SK-N-SH treated with all-trans-retinoic acid at 6 μM for 48 hours (cell line): ENCODE measurements at regions not wholly inside any gene's neighbourhood (a gene's known extent, or its start where the extent isn't known, plus 50 kb on each side); places are given as distances from the start of the nearest gene placed in this dataset.
"Not testable (repeated sequence)": the region's sequence is repeated elsewhere in the genome, so short reads cannot be mapped to it uniquely, and the experiment has no call there.

Experiments
- ATAC-seq: fragments of 200-7000 bp; cut with Tn5 transposase; 3 replicates; pipeline ENCODE4 v1.9.1; 2020; ENCODE audit warnings: mild to moderate bottlenecking, moderate library complexity
- ARNTL ChIP-seq: fragments of 450-650 bp; formaldehyde crosslinking; IDR thresholded peaks from 2 replicates; pipeline ENCODE4 v1.5.0; 2020; ENCODE audit warnings: low read depth, mild to moderate bottlenecking, moderate library complexity, borderline replicate concordance
- CREB5 ChIP-seq: fragments of 250-450 bp; sonication (Bioruptor Pico); IDR thresholded peaks from 2 replicates; pipeline ENCODE4 v1.5.1; 2020; ENCODE audit warnings: low read depth, mild to moderate bottlenecking, moderate library complexity
- CSDC2 ChIP-seq: fragments of 250-450 bp; sonication (Bioruptor Pico); IDR thresholded peaks from 2 replicates; pipeline ENCODE4 v1.5.0; 2020; ENCODE audit warnings: mild to moderate bottlenecking, moderate library complexity
- CSRNP3 ChIP-seq: fragments of 250-450 bp; sonication (Bioruptor Pico); IDR thresholded peaks from 2 replicates; pipeline ENCODE4 v1.5.1; 2021; ENCODE audit warnings: mild to moderate bottlenecking, moderate library complexity
- ESRRG ChIP-seq: fragments of 250-450 bp; sonication (Bioruptor Pico); IDR thresholded peaks from 2 replicates; pipeline ENCODE4 v1.6.1; 2021; ENCODE audit warnings: mild to moderate bottlenecking
- GLIS3 ChIP-seq: fragments of 250-450 bp; sonication (Bioruptor Pico); IDR thresholded peaks from 2 replicates; pipeline ENCODE4 v1.5.0; 2020; ENCODE audit warnings: mild to moderate bottlenecking, moderate library complexity
- ISL1 ChIP-seq: fragments of 250-450 bp; sonication (Bioruptor Pico); IDR thresholded peaks from 2 replicates; pipeline ENCODE4 v2.1.2; 2022; ENCODE audit warnings: mild to moderate bottlenecking, moderate library complexity
- OSR1 ChIP-seq: fragments of 250-450 bp; sonication (Bioruptor Pico); IDR thresholded peaks from 2 replicates; pipeline ENCODE4 v1.8.0; 2022; ENCODE audit warnings: moderate library complexity, mild to moderate bottlenecking, inconsistent platforms
- PATZ1 ChIP-seq: fragments of 250-450 bp; sonication (Bioruptor Pico); IDR thresholded peaks from 2 replicates; pipeline ENCODE4 v1.8.0; 2020; ENCODE audit warnings: mild to moderate bottlenecking, moderate library complexity, borderline replicate concordance
- PPARA ChIP-seq: fragments of 250-450 bp; sonication (Bioruptor Pico); IDR thresholded peaks from 2 replicates; pipeline ENCODE4 v1.5.0; 2020; ENCODE audit warnings: mild to moderate bottlenecking, borderline replicate concordance
- RARB ChIP-seq: fragments of 250-450 bp; sonication (Bioruptor Pico); IDR thresholded peaks from 2 replicates; pipeline ENCODE4 v1.8.0; 2021; ENCODE audit warnings: mild to moderate bottlenecking, moderate library complexity
- SNAI2 ChIP-seq: fragments of 250-450 bp; sonication (Bioruptor Pico); IDR thresholded peaks from 2 replicates; pipeline ENCODE4 v1.5.0; 2020; ENCODE audit warnings: mild to moderate bottlenecking, moderate library complexity
- TOX ChIP-seq: fragments of 250-450 bp; sonication (Bioruptor Pico); IDR thresholded peaks from 2 replicates; pipeline ENCODE4 v1.8.0; 2021; ENCODE audit warnings: mild to moderate bottlenecking, moderate library complexity, borderline replicate concordance
- TSHZ2 ChIP-seq: fragments of 250-450 bp; sonication (Bioruptor Pico); IDR thresholded peaks from 2 replicates; pipeline ENCODE4 v1.5.0; 2020; ENCODE audit warnings: mild to moderate bottlenecking, moderate library complexity
- ZC3H10 ChIP-seq: fragments of 250-450 bp; sonication (Bioruptor Pico); IDR thresholded peaks from 2 replicates; pipeline ENCODE4 v1.5.1; 2021; ENCODE audit warnings: mild to moderate bottlenecking, moderate library complexity
- ZFP3 ChIP-seq: fragments of 250-450 bp; sonication (Bioruptor Pico); IDR thresholded peaks from 2 replicates; pipeline ENCODE4 v1.5.0; 2020; ENCODE audit warnings: mild to moderate bottlenecking, moderate library complexity
- ZFP30 ChIP-seq: fragments of 450-650 bp; formaldehyde crosslinking; IDR thresholded peaks from 2 replicates; pipeline ENCODE4 v1.5.0; 2022; ENCODE audit warnings: mild to moderate bottlenecking, moderate library complexity
- ZNF565 ChIP-seq: fragments of 450-650 bp; formaldehyde crosslinking; conservative IDR thresholded peaks from 2 replicates; pipeline ENCODE4 v1.5.0; 2020; ENCODE audit warnings: low read depth, mild to moderate bottlenecking, moderate library complexity
- ZNF70 ChIP-seq: fragments of 450-650 bp; formaldehyde crosslinking; IDR thresholded peaks from 2 replicates; pipeline ENCODE4 v1.5.0; 2020; ENCODE audit warnings: mild to moderate bottlenecking, moderate library complexity
- ZNF8 ChIP-seq: fragments of 450-650 bp; formaldehyde crosslinking; IDR thresholded peaks from 2 replicates; pipeline ENCODE4 v1.5.0; 2020; ENCODE audit warnings: mild to moderate bottlenecking, moderate library complexity

- ATAC-seq: peak; percentile 43
- no peak for TF ChIP-seq ZNF565
- TF ChIP-seq ARNTL (CRISPR knock-in tag): no peak
- no peak for TF ChIP-seq ZFP30 (CRISPR knock-in tag)
Measured at GRCh38 chr3:194871864-194872668, 186.4 kb downstream of the FAM43A start.

GRCh38 chr3:194872669-194872977 is 186.9 kb downstream of the FAM43A start:
- ATAC-seq: peak; percentile 53

GRCh38 chr3:194873474-194873873 is 187.8 kb downstream of the FAM43A start:
- not testable (repeated sequence) for ATAC-seq

More at GRCh38 chr3:194872669-194872977, 186.9 kb downstream of the FAM43A start:
- TF ChIP-seq TOX: no peak
- no peak for TF ChIP-seq SNAI2 (CRISPR knock-in tag)
- no peak for TF ChIP-seq GLIS3 (CRISPR knock-in tag)
- TF ChIP-seq ZNF8 (CRISPR knock-in tag): no peak
- TF ChIP-seq OSR1: no peak
- no peak for TF ChIP-seq ZFP30 (CRISPR knock-in tag)
- TF ChIP-seq ARNTL (CRISPR knock-in tag): no peak
- TF ChIP-seq ZFP3 (CRISPR knock-in tag): no peak
- TF ChIP-seq ESRRG: no peak
- no peak for TF ChIP-seq ZC3H10

- ATAC-seq: no peak
- TF ChIP-seq PPARA (no peak), PATZ1 (no peak), ZNF8 (CRISPR knock-in tag) (no peak), ARNTL (CRISPR knock-in tag) (no peak), CSDC2 (CRISPR knock-in tag) (no peak), ZFP3 (CRISPR knock-in tag) (no peak), TOX (no peak), CREB5 (CRISPR knock-in tag) (no peak), TSHZ2 (CRISPR knock-in tag) (no peak), SNAI2 (CRISPR knock-in tag) (no peak), GLIS3 (CRISPR knock-in tag) (no peak), ZNF565 (no peak), ZNF70 (CRISPR knock-in tag) (no peak), ZC3H10 (no peak), RARB (CRISPR knock-in tag) (no peak), ISL1 (CRISPR knock-in tag) (no peak), ZFP30 (CRISPR knock-in tag) (no peak)
Measured at GRCh38 chr3:194874206-194874605, 188.5 kb downstream of the FAM43A start.

- ATAC-seq: no peak
- TF ChIP-seq TOX: no peak
- TF ChIP-seq ZNF565: no peak
- TF ChIP-seq CSRNP3 (CRISPR knock-in tag): no peak
- no peak for TF ChIP-seq ZFP3 (CRISPR knock-in tag)
- TF ChIP-seq ISL1 (CRISPR knock-in tag): no peak
- no peak for TF ChIP-seq SNAI2 (CRISPR knock-in tag)
- no peak for TF ChIP-seq TSHZ2 (CRISPR knock-in tag)
- no peak for TF ChIP-seq PATZ1
- TF ChIP-seq ZFP30 (CRISPR knock-in tag): no peak
Measured at GRCh38 chr3:194874783-194875182, 189.1 kb downstream of the FAM43A start.
